ENCODE measurements at regions not wholly inside any gene's neighbourhood (a gene's known extent, or its start where the extent isn't known, plus 50 kb on each side); places are given as distances from the start of the nearest gene placed in this dataset.

DNA sequence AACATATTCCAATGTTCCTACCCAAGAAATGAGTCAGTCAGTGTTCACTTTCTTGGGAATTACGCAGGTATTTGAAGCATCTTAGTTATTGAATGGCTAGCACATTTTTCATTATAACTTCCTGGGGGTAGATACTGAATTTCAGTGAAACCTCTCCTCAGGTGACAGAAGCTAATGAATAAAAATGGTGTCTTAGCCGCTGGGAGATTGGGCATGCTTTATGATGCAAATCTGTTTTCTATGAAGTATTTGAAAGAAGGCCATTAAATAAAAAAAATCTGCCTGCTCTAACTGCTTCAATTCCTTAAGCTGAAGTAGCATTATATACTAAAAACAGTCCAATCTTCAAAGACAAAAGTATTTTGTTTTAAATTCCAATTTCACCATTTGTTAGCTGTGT lies 132.8 kb upstream of the CYRIA start:
- TF ChIP-seq POLR2A (IDR thresholded peaks at IDR 0.05): no peak
- TF ChIP-seq EP300 (IDR thresholded peaks at IDR 0.05): no peak

All from sigmoid colon (tissue), 4 donors.